ENCODE measurements at regions not wholly inside any gene's neighbourhood (a gene's known extent, or its start where the extent isn't known, plus 50 kb on each side); places are given as distances from the start of the nearest gene placed in this dataset.

DNA sequence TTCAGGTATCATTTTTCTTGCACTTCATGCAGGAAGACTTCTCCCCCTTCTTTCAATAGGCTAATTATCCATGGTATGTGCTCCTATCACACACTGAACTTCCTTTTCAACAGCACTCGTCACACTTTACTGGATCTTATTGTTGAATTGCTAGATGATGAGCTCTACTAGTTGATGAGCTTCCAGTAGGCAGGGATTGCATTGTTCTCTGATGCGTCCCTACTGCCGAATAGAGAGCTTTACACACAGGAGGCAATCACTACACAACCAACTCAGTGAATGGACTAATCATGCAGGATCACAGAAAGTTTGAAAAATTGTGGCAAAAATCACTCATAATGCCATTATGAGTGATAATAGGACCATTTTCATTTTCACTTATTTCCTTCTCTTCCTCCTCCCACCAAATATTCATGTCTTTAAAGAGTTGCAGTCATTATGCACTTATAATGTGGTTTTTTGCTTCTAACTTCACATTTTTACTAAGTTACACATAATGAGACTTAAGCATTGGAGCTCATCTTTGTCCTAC is 128.1 kb upstream of the ZNF648 start:
- Histone ChIP-seq H3K4me3 (ENCODE audit: low read depth, low read length) (no peak overlapping the region), H3K27ac (ENCODE audit: extremely low read depth, low read depth, low read length) (no peak overlapping the region)
- no peak for TF ChIP-seq ZNF169 (tag by site-specific recombination; IDR thresholded peaks at IDR 0.05)
- no peak for TF ChIP-seq GLIS1 (tag by site-specific recombination; IDR thresholded peaks at IDR 0.05)
- TF ChIP-seq, protein P1, sequence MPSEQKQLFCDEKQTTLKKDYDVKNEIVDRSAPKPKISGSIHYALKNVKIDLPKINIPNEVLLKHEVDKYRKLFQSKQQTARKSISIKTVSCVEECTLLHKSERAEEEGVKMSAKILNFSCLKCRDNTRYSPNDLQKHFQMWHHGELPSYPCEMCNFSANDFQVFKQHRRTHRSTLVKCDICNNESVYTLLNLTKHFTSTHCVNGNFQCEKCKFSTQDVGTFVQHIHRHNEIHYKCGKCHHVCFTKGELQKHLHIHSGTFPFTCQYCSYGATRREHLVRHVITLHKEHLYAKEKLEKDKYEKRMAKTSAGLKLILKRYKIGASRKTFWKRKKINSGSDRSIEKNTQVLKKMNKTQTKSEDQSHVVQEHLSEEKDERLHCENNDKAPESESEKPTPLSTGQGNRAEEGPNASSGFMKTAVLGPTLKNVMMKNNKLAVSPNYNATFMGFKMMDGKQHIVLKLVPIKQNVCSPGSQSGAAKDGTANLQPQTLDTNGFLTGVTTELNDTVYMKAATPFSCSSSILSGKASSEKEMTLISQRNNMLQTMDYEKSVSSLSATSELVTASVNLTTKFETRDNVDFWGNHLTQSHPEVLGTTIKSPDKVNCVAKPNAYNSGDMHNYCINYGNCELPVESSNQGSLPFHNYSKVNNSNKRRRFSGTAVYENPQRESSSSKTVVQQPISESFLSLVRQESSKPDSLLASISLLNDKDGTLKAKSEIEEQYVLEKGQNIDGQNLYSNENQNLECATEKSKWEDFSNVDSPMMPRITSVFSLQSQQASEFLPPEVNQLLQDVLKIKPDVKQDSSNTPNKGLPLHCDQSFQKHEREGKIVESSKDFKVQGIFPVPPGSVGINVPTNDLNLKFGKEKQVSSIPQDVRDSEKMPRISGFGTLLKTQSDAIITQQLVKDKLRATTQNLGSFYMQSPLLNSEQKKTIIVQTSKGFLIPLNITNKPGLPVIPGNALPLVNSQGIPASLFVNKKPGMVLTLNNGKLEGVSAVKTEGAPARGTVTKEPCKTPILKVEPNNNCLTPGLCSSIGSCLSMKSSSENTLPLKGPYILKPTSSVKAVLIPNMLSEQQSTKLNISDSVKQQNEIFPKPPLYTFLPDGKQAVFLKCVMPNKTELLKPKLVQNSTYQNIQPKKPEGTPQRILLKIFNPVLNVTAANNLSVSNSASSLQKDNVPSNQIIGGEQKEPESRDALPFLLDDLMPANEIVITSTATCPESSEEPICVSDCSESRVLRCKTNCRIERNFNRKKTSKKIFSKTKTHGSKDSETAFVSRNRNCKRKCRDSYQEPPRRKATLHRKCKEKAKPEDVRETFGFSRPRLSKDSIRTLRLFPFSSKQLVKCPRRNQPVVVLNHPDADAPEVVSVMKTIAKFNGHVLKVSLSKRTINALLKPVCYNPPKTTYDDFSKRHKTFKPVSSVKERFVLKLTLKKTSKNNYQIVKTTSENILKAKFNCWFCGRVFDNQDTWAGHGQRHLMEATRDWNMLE (tag by site-specific recombination; conservative IDR thresholded peaks at IDR 0.05; ENCODE audit: low read depth): no peak

DNA sequence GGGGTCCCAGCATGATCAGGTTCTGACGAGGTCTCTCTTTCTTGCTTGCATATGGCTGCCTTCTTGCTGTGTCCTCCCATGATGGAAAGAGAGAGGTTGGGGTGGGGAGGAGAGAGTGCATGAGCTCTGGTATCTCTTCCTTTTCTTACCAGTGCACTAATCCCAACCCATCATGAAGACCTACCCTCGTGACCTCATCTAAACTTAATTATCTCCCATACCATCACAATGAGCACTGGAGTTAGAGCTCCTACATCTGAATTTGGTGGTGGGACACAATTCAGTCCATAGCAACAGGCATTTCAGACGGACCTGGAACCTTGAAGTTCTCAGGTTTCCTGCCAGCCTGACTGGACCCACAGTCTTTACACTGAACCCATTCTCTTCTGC is 125.2 kb upstream of the ZNF648 start:
- POLR2A ChIA-PET: interaction anchor here (1.0 kb wide), 2 partner anchors 203 to 205 kb away, joined by 3 to 6 read pairs; partner anchors contain the start of gene GLUL
- Histone ChIP-seq H3K4me1 (ENCODE audit: control insufficient read depth, insufficient read depth, low read length) (peaks cover 10% of the 10 kb centered on the region), H3K9me3 (ENCODE audit: control insufficient read depth, insufficient read depth, low read depth, low read length) (no peaks in the 10 kb centered on the region), H3K4me3 (ENCODE audit: low read depth, low read length) (no peak overlapping the region), H3K27ac (ENCODE audit: extremely low read depth, low read depth, low read length) (no peak overlapping the region), H3K36me3 (ENCODE audit: control insufficient read depth in 2 of 2, insufficient read depth in 1 of 2, low read length in 2 of 2) (no peaks in the 10 kb centered on the region)
- CTCF ChIA-PET: interaction anchor here (0.9 kb wide), 1 partner anchor 8 kb away, joined by 3 read pairs; no protein-coding TSS in a partner anchor
- TF ChIP-seq ZNF521 (tag by site-specific recombination; IDR thresholded peaks at IDR 0.05) (no peak), ZNF146 (tag by site-specific recombination; IDR thresholded peaks at IDR 0.05) (peak; percentile 68), ZNF473 (tag by site-specific recombination; IDR thresholded peaks at IDR 0.05) (no peak), OSR2 (tag by site-specific recombination; IDR thresholded peaks at IDR 0.05) (no peak), PRDM10 (tag by site-specific recombination; IDR thresholded peaks at IDR 0.05) (0 out of 2 replicates have a peak, but pooled peaks have one; percentile 21)

More for the DNA sequence above, 128.1 kb upstream of the ZNF648 start:
- Histone ChIP-seq H3K36me3 (ENCODE audit: control insufficient read depth in 2 of 2, insufficient read depth in 1 of 2, low read length in 2 of 2) (no peaks in the 10 kb centered on the region), H3K4me1 (ENCODE audit: control insufficient read depth, insufficient read depth, low read length) (peaks cover 10% of the 10 kb centered on the region), H3K9me3 (ENCODE audit: control insufficient read depth, insufficient read depth, low read depth, low read length) (no peaks in the 10 kb centered on the region)
- ChIA-PET CTCF (interaction anchor here (0.5 to 1.4 kb wide), 4 partner anchors 8 to 109 kb away, joined by 3 to 8 read pairs (median 4); no protein-coding TSS in a partner anchor), POLR2A (no interaction called here)

DNA sequence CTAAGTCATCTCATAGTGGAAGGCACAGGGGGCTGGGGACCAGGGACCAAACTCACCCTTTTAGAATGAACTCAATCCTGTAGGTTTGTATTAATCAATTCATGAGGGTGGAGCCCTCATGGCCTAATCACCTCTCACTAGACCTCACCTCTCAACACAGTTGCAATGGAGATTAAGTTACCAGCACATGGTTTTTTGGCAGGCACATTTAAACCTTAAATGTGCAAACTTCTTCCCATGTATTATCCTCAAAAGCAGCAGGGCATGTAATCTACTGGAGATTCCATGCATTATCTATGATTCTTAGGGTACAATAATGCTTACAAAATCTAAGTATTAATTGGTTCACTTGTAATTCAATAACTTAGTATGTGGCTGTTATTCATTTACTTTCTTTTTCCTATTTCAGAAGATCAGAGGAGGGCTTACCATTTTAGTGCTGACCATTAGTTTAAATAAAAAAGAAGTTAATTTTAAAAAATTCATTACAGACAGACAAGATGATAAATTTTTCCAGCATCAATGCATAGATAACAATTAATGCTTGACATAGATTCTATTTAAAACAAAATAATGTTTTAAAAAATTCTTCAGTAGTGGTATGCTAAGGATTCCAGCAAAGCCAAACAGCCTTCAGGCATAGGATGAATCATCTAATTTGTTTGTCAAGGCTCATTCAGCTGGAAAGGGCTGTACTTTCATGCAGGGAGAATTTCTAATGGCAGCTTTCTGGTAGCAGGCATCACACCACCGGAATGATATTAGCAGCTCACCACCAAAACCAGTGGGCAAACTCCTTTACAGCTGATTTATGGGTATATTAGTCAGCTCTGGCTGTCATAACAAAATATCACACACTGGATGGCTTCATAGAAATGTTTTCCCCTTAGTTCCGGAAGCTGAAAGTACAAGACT is 124.6 kb upstream of the ZNF648 start:
- Histone ChIP-seq H3K4me3 (ENCODE audit: low read depth, low read length) (peak overlapping the region; percentile 9; the same call in 1 of the 2 replicates), H3K9me3 (ENCODE audit: control insufficient read depth, insufficient read depth, low read depth, low read length) (no peaks in the 10 kb centered on the region), H3K4me1 (ENCODE audit: control insufficient read depth, insufficient read depth, low read length) (peaks cover 16% of the 10 kb centered on the region), H3K36me3 (ENCODE audit: control insufficient read depth in 2 of 2, insufficient read depth in 1 of 2, low read length in 2 of 2) (no peaks in the 10 kb centered on the region), H3K27ac (ENCODE audit: extremely low read depth, low read depth, low read length) (no peak overlapping the region)
- ChIA-PET CTCF (interaction anchor here (0.9 to 1.8 kb wide), 2 partner anchors 9 to 12 kb away, joined by 3 to 7 read pairs; no protein-coding TSS in a partner anchor), POLR2A (interaction anchor here (1.0 kb wide), 2 partner anchors 204 to 206 kb away, joined by 3 to 6 read pairs; partner anchors contain the start of gene GLUL)
- TF ChIP-seq KLF10 (tag by site-specific recombination; IDR thresholded peaks at IDR 0.05) (0 out of 2 replicates have a peak, but pooled peaks have one; percentile 23), SALL2 (tag by site-specific recombination; IDR thresholded peaks at IDR 0.05; ENCODE audit: borderline replicate concordance) (no peak), ZNF639 (tag by site-specific recombination; IDR thresholded peaks at IDR 0.05) (no peak), ZFP37 (tag by site-specific recombination; IDR thresholded peaks at IDR 0.05) (no peak), SP7 (tag by site-specific recombination; IDR thresholded peaks at IDR 0.05) (peak; percentile 61), ZFHX2 (tag by site-specific recombination; conservative IDR thresholded peaks at IDR 0.05) (no peak), ZSCAN23 (tag by site-specific recombination; IDR thresholded peaks at IDR 0.05) (no peak), ZNF548 (tag by site-specific recombination; IDR thresholded peaks at IDR 0.05) (no peak)
- TF ChIP-seq, protein P2, sequence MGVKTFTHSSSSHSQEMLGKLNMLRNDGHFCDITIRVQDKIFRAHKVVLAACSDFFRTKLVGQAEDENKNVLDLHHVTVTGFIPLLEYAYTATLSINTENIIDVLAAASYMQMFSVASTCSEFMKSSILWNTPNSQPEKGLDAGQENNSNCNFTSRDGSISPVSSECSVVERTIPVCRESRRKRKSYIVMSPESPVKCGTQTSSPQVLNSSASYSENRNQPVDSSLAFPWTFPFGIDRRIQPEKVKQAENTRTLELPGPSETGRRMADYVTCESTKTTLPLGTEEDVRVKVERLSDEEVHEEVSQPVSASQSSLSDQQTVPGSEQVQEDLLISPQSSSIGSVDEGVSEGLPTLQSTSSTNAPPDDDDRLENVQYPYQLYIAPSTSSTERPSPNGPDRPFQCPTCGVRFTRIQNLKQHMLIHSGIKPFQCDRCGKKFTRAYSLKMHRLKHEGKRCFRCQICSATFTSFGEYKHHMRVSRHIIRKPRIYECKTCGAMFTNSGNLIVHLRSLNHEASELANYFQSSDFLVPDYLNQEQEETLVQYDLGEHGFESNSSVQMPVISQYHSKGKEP (tag by site-specific recombination; IDR thresholded peaks at IDR 0.05): 0 out of 2 replicates have a peak, but pooled peaks have one; percentile 12

Measured in HEK293 (cell line).